PC-3 (cell line): ENCODE measurements at regions not wholly inside any gene's neighbourhood (a gene's known extent, or its start where the extent isn't known, plus 50 kb on each side); places are given as distances from the start of the nearest gene placed in this dataset.

Experiments used
- ATAC-seq: fragments of 200-7000 bp; cut with Tn5 transposase; 2 replicates; pipeline ENCODE4 v1.9.1; 2020; ENCODE audit warnings: mild to moderate bottlenecking, moderate library complexity
- BruUV-seq: library from RNA; stranded (reverse); fragments of 400-500 nt; replicated peaks from 2 replicates; lab custom pipeline; 2021; lab: Mats Ljungman, UMichigan
- CTCF ChIA-PET: fragments of 300-600 bp; sonication (Branson Sonifier 250); formaldehyde crosslinking; loops from one replicate; lab custom pipeline; 2022; ENCODE audit warnings: antibody characterized with exemption; lab: Charles Lee
- POLR2A ChIA-PET: fragments of 300-600 bp; sonication (Branson Sonifier 250); formaldehyde crosslinking; loops from one replicate; lab custom pipeline; 2022; ENCODE audit warnings: antibody characterized with exemption; ENCODE audit not compliant: unreplicated experiment; lab: Charles Lee
- DNase-seq: peaks from one replicate; pipeline ENCODE4 v3.0.0-alpha.2; 2015
- H2AFZ ChIP-seq: fragments of 300-600 bp; sonication (generic); 2 replicates; pipeline ENCODE4 v1.6.0; 2016; ENCODE audit warnings: antibody characterized with exemption, low read length
- H3F3A ChIP-seq: fragments of 300-600 bp; sonication (generic); one replicate; pipeline ENCODE4 v1.6.0; 2017; ENCODE audit warnings: antibody characterized with exemption, low read length, control low read depth, mild to moderate bottlenecking; ENCODE audit not compliant: unreplicated experiment
- H3K27ac ChIP-seq: fragments of 300-600 bp; sonication (generic); 2 replicates; pipeline ENCODE4 v1.5.1; 2016; ENCODE audit warnings: mild to moderate bottlenecking, low read length
- H3K27me3 ChIP-seq: fragments of 300-600 bp; sonication (generic); 2 replicates; pipeline ENCODE4 v1.6.1; 2016; ENCODE audit warnings: low read length, mixed read lengths
- H3K36me3 ChIP-seq: fragments of 300-600 bp; sonication (generic); 2 replicates; pipeline ENCODE4 v1.6.1; 2016; ENCODE audit warnings: low read depth, mixed run types, low read length, mixed read lengths
- H3K4me1 ChIP-seq: fragments of 300-600 bp; sonication (generic); 2 replicates; pipeline ENCODE4 v1.5.1; 2016; ENCODE audit warnings: low read length; ENCODE audit not compliant: insufficient read depth
- H3K4me2 ChIP-seq: fragments of 300-600 bp; sonication (generic); 2 replicates; pipeline ENCODE4 v1.6.0; 2016; ENCODE audit warnings: low read length
- H3K4me3 ChIP-seq: fragments of 300-600 bp; sonication (generic); 2 replicates; pipeline ENCODE4 v1.5.1; 2016; ENCODE audit warnings: mild to moderate bottlenecking, low read length, mixed read lengths
- H3K79me2 ChIP-seq: fragments of 300-600 bp; sonication (generic); 2 replicates; pipeline ENCODE4 v1.6.1; 2017; ENCODE audit warnings: low read length, mixed read lengths
- H3K9ac ChIP-seq: fragments of 300-600 bp; sonication (generic); 2 replicates; pipeline ENCODE4 v1.6.0; 2016; ENCODE audit warnings: mild to moderate bottlenecking, low read length
- H3K9me2 ChIP-seq: fragments of 300-600 bp; sonication (generic); replicated peaks from 2 replicates; pipeline ENCODE4 v1.6.1; 2016; ENCODE audit warnings: mixed run types, low read length, mixed read lengths
- H3K9me3 ChIP-seq: fragments of 300-600 bp; sonication (generic); 2 replicates; pipeline ENCODE4 v1.6.1; 2016; ENCODE audit warnings: low read length, mixed read lengths
- H4K20me1 ChIP-seq: fragments of 300-600 bp; sonication (generic); 2 replicates; pipeline ENCODE4 v1.6.1; 2016; ENCODE audit warnings: low read length, mixed read lengths
- EZH2 ChIP-seq: fragments of 300-600 bp; sonication (generic); IDR thresholded peaks from one replicate; pipeline ENCODE4 v1.6.1; 2017; ENCODE audit warnings: antibody characterized with exemption, mild to moderate bottlenecking, low read length; ENCODE audit not compliant: unreplicated experiment
- EZH2phosphoT487 ChIP-seq: fragments of 300-600 bp; sonication (generic); IDR thresholded peaks from 2 replicates; pipeline ENCODE4 v1.6.1; 2018; ENCODE audit warnings: mild to moderate bottlenecking, antibody characterized with exemption, low read length, borderline replicate concordance
- intact Hi-C: fragments of 100-400 bp; cut with micrococcal nuclease; formaldehyde crosslinking; loops from 2 replicates; pipeline ENCODE4 v1.9.0; 2023
- TF ChIP-seq, protein P1 (sequence below): fragments of 300-600 bp; sonication (generic); conservative IDR thresholded peaks from 2 replicates; pipeline ENCODE4 v1.5.1; 2017; ENCODE audit warnings: antibody characterized with exemption, low read depth, mild to moderate bottlenecking, low read length

GRCh38 chr7:149686449-149686848, 86.9 kb downstream of the ZNF467 start:
- intact Hi-C loops, result no loop called here
- no peak for TF ChIP-seq EZH2phosphoT487
- Histone ChIP-seq H3F3A (no peaks in the 10 kb centered on the region), H3K4me1 (no peaks in the 10 kb centered on the region), H3K9ac (no peak overlapping the region), H3K4me2 (no peak overlapping the region), H3K27ac (no peak overlapping the region), H2AFZ (no peak overlapping the region), H3K27me3 (no peaks in the 10 kb centered on the region), H4K20me1 (no peaks in the 10 kb centered on the region), H3K4me3 (no peak overlapping the region), H3K79me2 (no peaks in the 10 kb centered on the region), H3K9me3 (no peaks in the 10 kb centered on the region), H3K9me2 (no peaks in the 10 kb centered on the region), H3K36me3 (no peaks in the 10 kb centered on the region)
- CTCF ChIA-PET, result no interaction called here
- POLR2A ChIA-PET, result no interaction called here
- no peak for ATAC-seq
- BruUV-seq, result no TSS peak
- no peak for DNase-seq

DNA sequence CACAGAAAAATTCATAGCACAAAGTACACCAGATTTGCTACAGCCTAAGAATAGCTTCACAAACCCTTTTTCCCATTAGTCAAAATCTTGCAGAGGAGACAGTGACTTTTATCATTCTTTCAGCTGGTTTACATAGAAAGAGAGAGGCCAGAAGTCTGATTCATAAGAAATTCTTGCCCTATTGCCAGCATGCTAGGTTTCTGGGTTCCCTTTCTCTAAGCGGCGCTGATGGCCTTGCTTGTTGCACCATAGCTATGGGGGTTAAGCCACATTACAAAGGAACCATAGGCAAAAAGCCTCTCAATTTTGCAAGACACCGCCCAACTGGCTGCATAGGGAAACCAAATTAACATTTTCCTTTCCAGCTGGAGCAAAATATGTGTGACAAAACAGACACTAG, 87.4 kb downstream of the ZNF467 start:
- intact Hi-C loops, result no loop called here
- no peaks in the 10 kb centered on the region for H3K9me3 ChIP-seq
- H3K36me3 ChIP-seq, result no peaks in the 10 kb centered on the region
- no peaks in the 10 kb centered on the region for H3F3A ChIP-seq
- H3K4me2 ChIP-seq, result no peak overlapping the region
- no peak for ATAC-seq
- H3K4me3 ChIP-seq, result no peak overlapping the region
- BruUV-seq, result no TSS peak
- no peak overlapping the region for H3K9ac ChIP-seq
- H3K4me1 ChIP-seq, result no peaks in the 10 kb centered on the region
- TF ChIP-seq EZH2phosphoT487 (no peak), EZH2 (no peak)
- TF ChIP-seq, protein P1, sequence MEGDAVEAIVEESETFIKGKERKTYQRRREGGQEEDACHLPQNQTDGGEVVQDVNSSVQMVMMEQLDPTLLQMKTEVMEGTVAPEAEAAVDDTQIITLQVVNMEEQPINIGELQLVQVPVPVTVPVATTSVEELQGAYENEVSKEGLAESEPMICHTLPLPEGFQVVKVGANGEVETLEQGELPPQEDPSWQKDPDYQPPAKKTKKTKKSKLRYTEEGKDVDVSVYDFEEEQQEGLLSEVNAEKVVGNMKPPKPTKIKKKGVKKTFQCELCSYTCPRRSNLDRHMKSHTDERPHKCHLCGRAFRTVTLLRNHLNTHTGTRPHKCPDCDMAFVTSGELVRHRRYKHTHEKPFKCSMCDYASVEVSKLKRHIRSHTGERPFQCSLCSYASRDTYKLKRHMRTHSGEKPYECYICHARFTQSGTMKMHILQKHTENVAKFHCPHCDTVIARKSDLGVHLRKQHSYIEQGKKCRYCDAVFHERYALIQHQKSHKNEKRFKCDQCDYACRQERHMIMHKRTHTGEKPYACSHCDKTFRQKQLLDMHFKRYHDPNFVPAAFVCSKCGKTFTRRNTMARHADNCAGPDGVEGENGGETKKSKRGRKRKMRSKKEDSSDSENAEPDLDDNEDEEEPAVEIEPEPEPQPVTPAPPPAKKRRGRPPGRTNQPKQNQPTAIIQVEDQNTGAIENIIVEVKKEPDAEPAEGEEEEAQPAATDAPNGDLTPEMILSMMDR, result no peak
- POLR2A ChIA-PET, result no interaction called here
- CTCF ChIA-PET, result no interaction called here
- no peaks in the 10 kb centered on the region for H4K20me1 ChIP-seq
- H2AFZ ChIP-seq, result no peak overlapping the region
- no peak for DNase-seq
- H3K9me2 ChIP-seq, result no peaks in the 10 kb centered on the region
- H3K27me3 ChIP-seq, result no peaks in the 10 kb centered on the region
- no peaks in the 10 kb centered on the region for H3K79me2 ChIP-seq
- H3K27ac ChIP-seq, result no peak overlapping the region

DNA sequence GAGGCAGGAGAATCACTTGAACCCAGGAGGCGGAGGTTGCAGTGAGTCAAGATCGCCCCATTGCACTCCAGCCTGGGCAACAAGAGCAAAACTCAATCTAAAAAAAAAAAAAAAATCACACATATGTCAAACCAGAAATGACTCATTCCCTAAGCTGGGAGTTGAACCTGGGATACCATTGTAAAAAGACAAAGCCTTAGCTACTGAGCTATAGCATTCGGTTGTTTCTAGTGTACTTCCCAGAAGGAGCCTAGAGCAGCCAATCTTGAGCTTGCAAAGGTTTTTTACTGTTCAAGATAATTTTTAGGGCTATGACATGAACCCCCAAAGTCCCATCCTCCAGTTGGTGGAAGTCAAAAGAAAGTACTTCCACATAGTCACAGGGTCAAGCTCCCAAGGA, 87.9 kb downstream of the ZNF467 start:
- H3K4me1 ChIP-seq, result no peaks in the 10 kb centered on the region
- no peak for ATAC-seq
- no peaks in the 10 kb centered on the region for H3K9me3 ChIP-seq
- ChIA-PET POLR2A (no interaction called here), CTCF (no interaction called here)
- H3K9me2 ChIP-seq, result no peaks in the 10 kb centered on the region
- H3K4me3 ChIP-seq, result no peak overlapping the region
- no peak overlapping the region for H3K9ac ChIP-seq
- intact Hi-C loops, result no loop called here
- no peaks in the 10 kb centered on the region for H3F3A ChIP-seq
- no peak for DNase-seq
- H3K79me2 ChIP-seq, result no peaks in the 10 kb centered on the region
- no peak overlapping the region for H3K27ac ChIP-seq
- TF ChIP-seq EZH2phosphoT487, result no peak
- no peak for TF ChIP-seq EZH2
- TF ChIP-seq, protein P1, result no peak
- H3K36me3 ChIP-seq, result no peaks in the 10 kb centered on the region
- BruUV-seq, result no TSS peak
- no peak overlapping the region for H2AFZ ChIP-seq
- 0 out of 2 replicates have a peak, but pooled peaks cover 3% of the 10 kb centered on the region for H3K27me3 ChIP-seq
- no peak overlapping the region for H3K4me2 ChIP-seq
- H4K20me1 ChIP-seq, result no peaks in the 10 kb centered on the region
